Coronary artery (tissue), 2 donors: ENCODE measurements at regions not wholly inside any gene's neighbourhood (a gene's known extent, or its start where the extent isn't known, plus 50 kb on each side); places are given as distances from the start of the nearest gene placed in this dataset.

ENCODE experiments used
- DNase-seq: peaks from one replicate; pipeline ENCODE4 v3.0.0-alpha.2; 2017; ENCODE audit warnings: low spot score
- H3K27ac ChIP-seq, 2 donors: fragments of 200-600 bp; sonication (generic); one replicate each; pipeline ENCODE4 v1.5.1; 2016 to 2019
- H3K4me3 ChIP-seq: fragments of 200-600 bp; sonication (generic); 2 replicates; pipeline ENCODE4 v1.5.1; 2016; ENCODE audit warnings: mild to moderate bottlenecking, moderate library complexity
- TF ChIP-seq, protein P1 (sequence below): fragments of 200-600 bp; sonication (generic); IDR thresholded peaks from one replicate; pipeline ENCODE4 v1.5.1; 2019; ENCODE audit warnings: antibody characterized with exemption

DNA sequence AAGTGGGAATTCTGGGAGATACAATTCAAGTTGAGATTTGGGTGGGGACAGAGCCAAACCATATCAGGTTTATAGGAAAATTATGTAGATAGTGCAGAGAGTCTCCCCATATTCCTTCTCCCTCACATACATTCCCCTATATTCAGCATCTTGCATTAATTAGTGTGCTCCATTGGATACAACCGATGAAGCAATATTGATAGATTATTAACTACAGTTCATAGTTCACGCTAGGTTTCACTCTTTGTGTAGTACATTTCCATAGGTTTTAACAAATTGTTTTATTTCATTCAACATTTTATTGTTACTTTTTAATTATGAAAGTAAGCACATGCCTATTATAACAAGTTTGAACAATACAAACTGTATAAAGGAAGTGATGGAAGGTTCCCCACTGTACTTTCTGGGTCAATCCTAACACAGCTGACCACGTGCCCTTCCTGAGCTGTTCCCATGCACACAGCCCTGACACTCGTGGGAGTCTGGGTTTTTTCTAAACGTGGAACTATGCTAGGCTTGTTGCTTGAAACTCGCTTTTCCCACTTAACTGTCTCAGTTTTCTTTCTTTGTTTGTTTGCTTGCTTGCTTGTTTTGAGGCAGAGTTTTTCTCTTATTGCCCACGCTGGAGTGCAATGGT is 116.8 kb upstream of the TMPRSS2 start:
- Histone ChIP-seq H3K4me3 (no peak overlapping the region), H3K27ac (no peak overlapping the region)
- DNase-seq: no peak
- TF ChIP-seq, protein P1, sequence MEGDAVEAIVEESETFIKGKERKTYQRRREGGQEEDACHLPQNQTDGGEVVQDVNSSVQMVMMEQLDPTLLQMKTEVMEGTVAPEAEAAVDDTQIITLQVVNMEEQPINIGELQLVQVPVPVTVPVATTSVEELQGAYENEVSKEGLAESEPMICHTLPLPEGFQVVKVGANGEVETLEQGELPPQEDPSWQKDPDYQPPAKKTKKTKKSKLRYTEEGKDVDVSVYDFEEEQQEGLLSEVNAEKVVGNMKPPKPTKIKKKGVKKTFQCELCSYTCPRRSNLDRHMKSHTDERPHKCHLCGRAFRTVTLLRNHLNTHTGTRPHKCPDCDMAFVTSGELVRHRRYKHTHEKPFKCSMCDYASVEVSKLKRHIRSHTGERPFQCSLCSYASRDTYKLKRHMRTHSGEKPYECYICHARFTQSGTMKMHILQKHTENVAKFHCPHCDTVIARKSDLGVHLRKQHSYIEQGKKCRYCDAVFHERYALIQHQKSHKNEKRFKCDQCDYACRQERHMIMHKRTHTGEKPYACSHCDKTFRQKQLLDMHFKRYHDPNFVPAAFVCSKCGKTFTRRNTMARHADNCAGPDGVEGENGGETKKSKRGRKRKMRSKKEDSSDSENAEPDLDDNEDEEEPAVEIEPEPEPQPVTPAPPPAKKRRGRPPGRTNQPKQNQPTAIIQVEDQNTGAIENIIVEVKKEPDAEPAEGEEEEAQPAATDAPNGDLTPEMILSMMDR: no peak

DNA sequence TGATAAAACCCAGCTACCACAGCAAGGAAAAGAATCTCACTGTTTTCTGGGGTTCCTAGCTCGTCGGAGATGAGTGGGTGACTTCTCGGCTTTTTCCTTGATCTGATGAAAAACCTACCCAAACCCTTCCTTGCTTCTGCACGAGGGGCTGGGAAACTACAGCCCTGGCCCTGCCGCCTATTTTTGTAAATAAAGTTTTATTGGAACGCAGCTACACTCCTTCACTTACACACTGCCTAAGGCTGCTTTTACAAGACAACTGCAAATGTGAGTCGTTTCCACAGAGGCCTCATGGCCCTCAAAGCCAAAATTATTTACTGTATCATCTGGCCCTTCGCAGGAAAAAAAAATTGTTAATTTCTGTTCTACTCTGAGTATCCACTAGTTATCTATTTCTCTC is 116.0 kb upstream of the TMPRSS2 start:
- TF ChIP-seq, protein P1: no peak
- Histone ChIP-seq H3K4me3 (no peak overlapping the region), H3K27ac (no peak overlapping the region)
- no peak for DNase-seq

DNA sequence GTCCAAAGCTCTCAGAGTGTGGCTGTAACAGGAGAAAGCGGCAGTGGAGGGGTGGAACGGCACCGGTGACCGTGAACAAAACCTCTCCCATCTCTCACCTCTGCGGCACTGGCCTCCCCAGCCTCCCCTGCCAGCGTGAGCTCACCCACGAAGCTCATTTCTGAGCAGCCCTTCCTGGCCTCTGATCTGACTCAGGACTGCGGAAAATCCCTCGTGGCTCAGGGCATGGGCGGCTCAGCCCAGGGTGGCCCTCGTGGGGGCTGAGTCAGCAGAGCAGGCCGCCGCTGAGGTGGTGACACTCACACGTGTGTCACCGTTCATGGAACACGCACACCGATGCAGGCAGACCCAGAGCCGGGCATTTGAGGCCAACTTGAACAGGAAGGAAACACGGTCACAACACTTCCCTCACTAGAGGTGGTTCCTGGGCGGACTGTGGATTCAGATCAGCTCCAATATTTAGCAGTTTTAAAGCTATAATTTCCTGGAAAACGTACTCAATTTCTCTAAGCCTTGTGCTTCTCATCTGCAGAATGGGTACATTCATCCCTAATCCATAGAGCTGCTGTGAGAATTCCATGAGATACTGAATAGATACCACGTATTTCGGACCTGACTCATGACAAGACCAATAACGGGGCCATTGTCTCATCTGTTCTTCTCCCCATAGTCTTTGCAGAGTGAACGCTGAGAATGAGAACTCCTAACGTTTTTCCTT is 115.0 kb upstream of the TMPRSS2 start:
- Histone ChIP-seq H3K4me3 (no peak overlapping the region), H3K27ac (no peak overlapping the region)
- no peak for DNase-seq
- TF ChIP-seq, protein P1: no peak

DNA sequence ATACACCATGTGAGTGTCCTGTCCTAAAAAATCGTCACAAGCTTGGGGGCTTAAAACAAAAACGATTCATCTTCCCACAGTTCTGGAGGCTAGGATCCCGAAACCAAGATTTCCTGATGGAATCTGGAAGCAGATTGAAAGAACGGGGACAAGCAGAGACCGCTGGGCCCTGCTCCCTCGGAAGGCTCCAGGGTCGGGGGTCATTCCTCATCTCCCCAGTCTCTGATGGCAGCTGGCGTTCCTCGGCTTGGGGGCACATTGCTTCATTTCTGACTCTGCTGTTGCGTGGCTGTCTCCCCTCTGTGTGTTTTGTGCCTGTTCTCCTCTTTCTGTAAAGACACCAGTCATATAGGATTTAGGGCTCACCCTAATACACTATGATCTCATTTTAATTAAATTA is 114.2 kb upstream of the TMPRSS2 start:
- TF ChIP-seq, protein P1: no peak
- Histone ChIP-seq H3K4me3 (no peak overlapping the region), H3K27ac (no peak overlapping the region)
- DNase-seq: no peak

DNA sequence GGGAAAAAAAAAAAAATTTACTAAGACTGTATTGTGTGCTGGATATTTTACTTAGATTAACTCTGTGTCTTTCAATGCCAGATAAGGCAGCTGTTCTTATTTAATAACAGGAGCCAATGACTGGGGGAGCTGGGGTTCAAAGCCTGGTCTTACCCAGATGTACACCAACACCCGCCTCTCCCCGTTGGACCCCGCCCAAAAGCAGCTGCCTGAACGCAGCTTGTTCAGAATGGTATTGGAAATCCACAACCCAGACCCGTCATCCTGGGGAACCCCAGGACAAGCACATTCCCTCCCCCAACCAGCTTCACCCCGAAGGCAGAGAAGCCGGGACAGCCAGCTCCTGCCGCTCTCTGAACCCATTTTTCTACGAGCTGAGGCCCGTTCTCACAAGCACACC is 113.6 kb upstream of the TMPRSS2 start:
- Histone ChIP-seq H3K4me3 (no peak overlapping the region), H3K27ac (no peak overlapping the region)
- no peak for DNase-seq
- TF ChIP-seq, protein P1: no peak

DNA sequence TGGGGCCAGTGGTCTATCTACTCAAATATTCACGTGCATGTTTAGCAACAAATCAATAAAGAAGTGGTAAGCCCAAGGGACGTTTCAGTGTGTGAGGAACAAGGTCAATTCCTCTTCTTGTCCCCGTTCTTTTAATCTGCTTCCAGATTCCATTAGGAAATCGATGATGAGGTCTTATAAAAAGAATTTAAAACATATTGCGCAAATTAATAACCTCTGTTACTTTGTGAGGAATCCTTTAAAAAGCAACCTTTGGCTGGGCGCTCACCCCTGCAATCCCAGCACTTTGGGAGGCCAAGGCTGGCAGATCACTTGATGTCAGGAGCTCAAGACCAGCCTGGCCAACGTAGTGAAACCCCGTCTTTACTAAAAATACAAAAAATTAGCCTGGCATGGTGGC is 113.0 kb upstream of the TMPRSS2 start:
- TF ChIP-seq, protein P1: no peak
- H3K27ac ChIP-seq: no peak overlapping the region
- DNase-seq: no peak
- no peak overlapping the region for H3K4me3 ChIP-seq

DNA sequence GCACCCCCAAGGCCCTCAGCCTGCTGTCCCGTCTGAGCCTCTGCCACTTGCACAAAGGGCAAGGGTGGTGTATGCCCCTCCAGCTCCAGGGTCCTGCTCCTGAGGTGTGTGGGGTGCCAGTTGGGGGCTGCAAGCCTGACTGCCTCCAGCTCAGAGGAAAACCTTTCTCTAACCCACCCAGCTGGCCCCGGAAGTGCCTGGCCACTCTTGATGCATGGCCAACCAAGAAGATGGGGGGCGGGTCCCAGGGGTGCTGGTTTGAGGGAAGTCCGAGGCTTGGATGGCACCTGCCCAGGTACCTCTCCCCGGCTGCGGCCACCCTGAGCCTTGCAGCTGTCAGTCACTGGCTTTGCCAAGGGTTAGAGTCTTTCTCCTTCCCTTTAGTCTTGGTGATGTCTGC is 112.6 kb upstream of the TMPRSS2 start:
- TF ChIP-seq, protein P1: no peak
- no peak for DNase-seq
- H3K4me3 ChIP-seq: no peak overlapping the region
- H3K27ac ChIP-seq: no peak overlapping the region
